GM23248 (cell line): ENCODE measurements at regions not wholly inside any gene's neighbourhood (a gene's known extent, or its start where the extent isn't known, plus 50 kb on each side); places are given as distances from the start of the nearest gene placed in this dataset.

Experiments
- EZH2 ChIP-seq: fragments of 200-600 bp; sonication (generic); IDR thresholded peaks from 2 replicates; pipeline ENCODE4 v1.6.1; 2018; ENCODE audit warnings: antibody characterized with exemption, mild to moderate bottlenecking; ENCODE audit not compliant: insufficient read depth, poor library complexity, severe bottlenecking
- EZH2phosphoT487 ChIP-seq: fragments of 200-600 bp; sonication (generic); IDR thresholded peaks from 2 replicates; pipeline ENCODE4 v1.6.1; 2018; ENCODE audit warnings: antibody characterized with exemption, moderate library complexity, mild to moderate bottlenecking, low read depth; ENCODE audit not compliant: insufficient read depth

DNA sequence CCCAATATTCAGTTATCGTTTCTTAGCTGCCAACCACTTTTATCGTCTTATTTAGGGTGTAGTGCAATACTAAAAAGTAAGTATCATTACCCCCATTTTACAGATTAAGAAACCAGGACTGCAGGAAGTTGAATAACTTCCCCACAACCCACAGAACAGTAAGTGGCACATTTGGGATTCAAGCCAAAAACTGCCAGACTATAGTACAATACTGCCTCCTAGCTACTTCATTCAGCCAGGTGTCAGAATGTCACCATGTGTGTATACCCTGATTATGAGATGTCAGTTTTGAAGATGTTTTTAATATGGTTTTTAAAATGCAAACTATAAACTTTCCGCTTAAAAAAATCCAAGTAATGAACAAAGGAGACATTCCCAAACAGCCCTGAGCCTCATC, 74.2 kb upstream of the PROK2 start:
- no peak for TF ChIP-seq EZH2phosphoT487
- no peak for TF ChIP-seq EZH2
